ENCODE measurements at regions not wholly inside any gene's neighbourhood (a gene's known extent, or its start where the extent isn't known, plus 50 kb on each side); places are given as distances from the start of the nearest gene placed in this dataset.

GRCh38 chr10:21330628-21331020 lies 194.9 kb downstream of the SKIDA1 start:
- FAIRE-seq: no peak
- TF ChIP-seq, protein P1, sequence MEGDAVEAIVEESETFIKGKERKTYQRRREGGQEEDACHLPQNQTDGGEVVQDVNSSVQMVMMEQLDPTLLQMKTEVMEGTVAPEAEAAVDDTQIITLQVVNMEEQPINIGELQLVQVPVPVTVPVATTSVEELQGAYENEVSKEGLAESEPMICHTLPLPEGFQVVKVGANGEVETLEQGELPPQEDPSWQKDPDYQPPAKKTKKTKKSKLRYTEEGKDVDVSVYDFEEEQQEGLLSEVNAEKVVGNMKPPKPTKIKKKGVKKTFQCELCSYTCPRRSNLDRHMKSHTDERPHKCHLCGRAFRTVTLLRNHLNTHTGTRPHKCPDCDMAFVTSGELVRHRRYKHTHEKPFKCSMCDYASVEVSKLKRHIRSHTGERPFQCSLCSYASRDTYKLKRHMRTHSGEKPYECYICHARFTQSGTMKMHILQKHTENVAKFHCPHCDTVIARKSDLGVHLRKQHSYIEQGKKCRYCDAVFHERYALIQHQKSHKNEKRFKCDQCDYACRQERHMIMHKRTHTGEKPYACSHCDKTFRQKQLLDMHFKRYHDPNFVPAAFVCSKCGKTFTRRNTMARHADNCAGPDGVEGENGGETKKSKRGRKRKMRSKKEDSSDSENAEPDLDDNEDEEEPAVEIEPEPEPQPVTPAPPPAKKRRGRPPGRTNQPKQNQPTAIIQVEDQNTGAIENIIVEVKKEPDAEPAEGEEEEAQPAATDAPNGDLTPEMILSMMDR (IDR thresholded peaks at IDR 0.05; ENCODE audit: insufficient read depth, low read length, severe bottlenecking): no peak
- no peaks in the 10 kb centered on the region for H3K36me3 ChIP-seq (ENCODE audit: control insufficient read depth, insufficient read depth, low read length)
- peak; percentile 46 for DNase-seq (ENCODE audit: low read depth)
- no peaks in the 10 kb centered on the region for H3K27me3 ChIP-seq (ENCODE audit: control insufficient read depth, insufficient read depth, low read length)
- H3K4me3 ChIP-seq (ENCODE audit: low read depth, low read length): no peak overlapping the region

DNA sequence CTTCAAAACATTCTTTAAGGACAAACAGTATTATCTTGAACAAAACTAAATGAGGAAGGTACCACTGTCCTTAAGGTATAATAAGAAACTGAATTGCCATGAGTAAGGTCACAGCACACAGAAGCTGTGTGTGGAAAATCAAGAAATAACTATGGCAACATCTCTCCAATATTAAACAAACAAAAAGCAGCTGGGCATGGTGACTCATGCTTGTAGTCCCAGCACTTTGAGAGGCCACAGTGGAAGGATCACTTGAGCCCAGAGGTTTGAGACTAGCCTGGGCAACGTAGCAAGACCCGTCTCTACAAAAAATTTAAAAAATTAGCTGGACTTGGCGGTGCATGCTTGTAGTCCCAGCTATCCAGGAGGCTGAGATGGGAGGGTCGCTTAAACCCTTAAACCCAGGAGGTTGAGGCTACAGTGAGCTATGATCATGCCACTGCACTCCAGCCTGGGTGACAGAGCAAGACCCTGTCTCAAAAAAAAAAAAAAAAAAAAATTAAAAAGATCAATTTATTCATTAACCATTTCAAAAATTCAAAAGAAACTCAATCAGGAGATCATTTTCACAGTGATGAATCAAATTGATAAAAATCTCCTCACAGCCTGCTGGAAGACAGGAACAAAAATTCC lies 195.4 kb downstream of the SKIDA1 start:
- FAIRE-seq (no peak), DNase-seq (ENCODE audit: low read depth) (peak; percentile 83)
- TF ChIP-seq, protein P1 (IDR thresholded peaks at IDR 0.05; ENCODE audit: insufficient read depth, low read length, severe bottlenecking): no peak
- H3K27me3 ChIP-seq (ENCODE audit: control insufficient read depth, insufficient read depth, low read length): no peaks in the 10 kb centered on the region
- H3K4me3 ChIP-seq (ENCODE audit: low read depth, low read length): no peak overlapping the region
- no peaks in the 10 kb centered on the region for H3K36me3 ChIP-seq (ENCODE audit: control insufficient read depth, insufficient read depth, low read length)

GRCh38 chr10:21327289-21327993 lies 198.0 kb downstream of the SKIDA1 start:
- Histone ChIP-seq H3K4me3 (ENCODE audit: low read depth, low read length) (no peak overlapping the region), H3K27me3 (ENCODE audit: control insufficient read depth, insufficient read depth, low read length) (no peaks in the 10 kb centered on the region), H3K36me3 (ENCODE audit: control insufficient read depth, insufficient read depth, low read length) (no peaks in the 10 kb centered on the region)
- DNase-seq (ENCODE audit: low read depth) (no peak), FAIRE-seq (no peak)
- TF ChIP-seq, protein P1 (IDR thresholded peaks at IDR 0.05; ENCODE audit: insufficient read depth, low read length, severe bottlenecking): no peak

DNA sequence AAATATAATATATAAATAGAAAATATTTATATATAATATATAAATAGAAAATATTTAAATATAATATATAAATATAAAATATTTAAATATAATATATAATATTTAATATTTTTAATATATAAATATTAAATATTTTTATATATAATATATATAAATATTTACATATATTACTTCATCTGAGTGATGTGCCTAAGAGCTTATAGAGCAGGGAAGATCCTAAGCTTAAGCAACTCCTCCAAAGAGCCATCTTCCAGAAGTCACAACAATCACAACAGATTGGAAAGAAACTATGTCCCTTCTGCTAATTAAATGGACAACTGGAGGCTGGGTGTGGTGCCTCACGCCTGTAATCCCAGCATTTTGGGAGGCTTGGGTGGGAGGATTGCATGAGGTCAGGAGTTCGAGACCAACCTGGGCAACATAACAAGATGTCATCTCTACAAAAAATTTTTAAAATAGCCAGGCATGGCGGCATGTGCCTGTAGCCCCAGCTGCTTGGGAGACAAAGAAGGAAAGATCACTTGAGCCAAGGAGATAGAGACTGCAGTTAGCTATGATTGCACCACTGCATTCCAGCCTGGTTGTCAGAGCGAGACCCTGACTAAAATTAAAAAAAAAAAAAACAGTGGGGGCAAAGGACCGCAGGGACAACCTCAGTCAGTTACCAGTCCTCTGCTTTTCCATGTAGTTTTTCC lies 198.7 kb downstream of the SKIDA1 start:
- FAIRE-seq: no peak

GRCh38 chr10:21318540-21319167 lies 206.8 kb downstream of the SKIDA1 start:
- DNase-seq (ENCODE audit: low read depth) (no peak), FAIRE-seq (no peak)
- Histone ChIP-seq H3K27me3 (ENCODE audit: control insufficient read depth, insufficient read depth, low read length) (no peaks in the 10 kb centered on the region), H3K36me3 (ENCODE audit: control insufficient read depth, insufficient read depth, low read length) (no peaks in the 10 kb centered on the region), H3K4me3 (ENCODE audit: low read depth, low read length) (no peak overlapping the region)
- TF ChIP-seq, protein P1 (IDR thresholded peaks at IDR 0.05; ENCODE audit: insufficient read depth, low read length, severe bottlenecking): no peak

More for the DNA sequence above, 198.7 kb downstream of the SKIDA1 start:
- TF ChIP-seq, protein P1 (IDR thresholded peaks at IDR 0.05; ENCODE audit: insufficient read depth, low read length, severe bottlenecking): no peak
- Histone ChIP-seq H3K27me3 (ENCODE audit: control insufficient read depth, insufficient read depth, low read length) (no peaks in the 10 kb centered on the region), H3K4me3 (ENCODE audit: low read depth, low read length) (no peak overlapping the region), H3K36me3 (ENCODE audit: control insufficient read depth, insufficient read depth, low read length) (no peaks in the 10 kb centered on the region)
- DNase-seq (ENCODE audit: low read depth): no peak

Measured in bronchial epithelial cell (primary cell).